Colonic mucosa (tissue), 4 donors: ENCODE measurements at regions not wholly inside any gene's neighbourhood (a gene's known extent, or its start where the extent isn't known, plus 50 kb on each side); places are given as distances from the start of the nearest gene placed in this dataset.
"Not testable (repeated sequence)": the region's sequence is repeated elsewhere in the genome, so short reads cannot be mapped to it uniquely, and the experiment has no call there.

Source experiments
- DNase-seq: peaks from one replicate; pipeline ENCODE4 v3.0.0-alpha.2; 2020
- H3K27ac ChIP-seq: fragments of 200-600 bp; one replicate; pipeline ENCODE4 v1.8.0; 2021
- H3K27me3 ChIP-seq: fragments of 200-600 bp; one replicate; pipeline ENCODE4 v1.8.0; 2021
- H3K36me3 ChIP-seq: fragments of 200-600 bp; one replicate; pipeline ENCODE4 v1.8.0; 2021
- H3K4me1 ChIP-seq: fragments of 200-600 bp; one replicate; pipeline ENCODE4 v1.8.0; 2021; ENCODE audit warnings: mild to moderate bottlenecking
- H3K4me3 ChIP-seq: fragments of 200-600 bp; one replicate; pipeline ENCODE4 v1.8.0; 2021
- H3K9ac ChIP-seq, 2 donors: one replicate each; pipeline ENCODE4 v1.7.0; 2013; ENCODE audit warnings: control low read depth in 2 of 2, low read depth in 2 of 2, low read length in 2 of 2
- H3K9me3 ChIP-seq: fragments of 200-600 bp; one replicate; pipeline ENCODE4 v1.8.0; 2021
- CTCF ChIP-seq: fragments of 200-600 bp; IDR thresholded peaks from one replicate; pipeline ENCODE4 v1.8.0; 2022; ENCODE audit warnings: antibody characterized with exemption, mild to moderate bottlenecking
- intact Hi-C: fragments of 100-400 bp; cut with DNase I; formaldehyde crosslinking; loops from one replicate; pipeline ENCODE4 v1.14.1; 2022
- donor health status: healthy.
- donor health status: DM: no; HTN: no; CAD: no.
- donor health status: DM: no; HTN: no; CAD: no.

DNA sequence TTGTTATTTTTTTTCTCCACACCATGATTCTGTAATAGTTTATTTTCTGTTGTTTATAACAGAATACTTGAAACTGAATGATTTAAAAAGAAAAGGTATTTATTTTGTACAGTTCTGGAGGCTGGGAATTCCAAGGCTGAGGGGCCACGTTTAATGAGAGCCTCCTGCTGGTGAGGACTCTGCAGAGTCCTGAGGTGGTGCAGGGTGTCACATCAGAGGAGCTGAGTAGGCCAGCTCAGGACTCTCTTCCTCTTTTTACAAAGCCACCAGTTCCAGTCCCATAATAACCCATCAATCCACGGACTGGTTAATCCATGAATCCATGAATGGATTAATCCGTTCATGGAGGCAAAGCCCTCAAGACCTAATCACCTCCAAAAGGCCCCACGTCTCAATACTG is 71.6 kb downstream of the TFAP2A start:
- Histone ChIP-seq H3K9me3 (no peaks in the 10 kb centered on the region), H3K4me3 (no peak overlapping the region), H3K36me3 (no peaks in the 10 kb centered on the region), H3K9ac (no peak overlapping the region), H3K27ac (no peak overlapping the region), H3K4me1 (no peaks in the 10 kb centered on the region), H3K27me3 (no peaks in the 10 kb centered on the region)
- DNase-seq, result no peak
- TF ChIP-seq CTCF, result no peak
- intact Hi-C loops, result no loop called here

DNA sequence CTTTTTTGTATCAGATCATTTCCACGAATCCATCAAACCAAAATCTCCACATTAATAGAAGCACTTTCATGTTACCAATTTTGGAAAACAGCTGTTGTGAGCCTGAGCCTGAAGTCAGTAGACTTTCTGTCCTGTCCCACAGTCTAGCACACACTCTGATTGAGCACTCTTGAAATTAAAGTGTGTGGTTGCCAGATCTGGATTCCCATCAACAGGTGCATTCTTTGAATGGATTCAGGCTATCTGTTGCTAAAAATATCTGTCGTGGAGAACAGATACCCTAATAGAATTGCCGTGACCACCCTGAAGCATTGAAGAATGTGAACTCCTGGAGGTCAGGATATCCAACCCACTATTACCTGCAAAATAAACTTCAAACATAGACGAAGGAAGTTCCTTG is 73.3 kb downstream of the TFAP2A start:
- Histone ChIP-seq H3K36me3 (no peaks in the 10 kb centered on the region), H3K9ac (no peak overlapping the region), H3K27ac (no peak overlapping the region), H3K27me3 (no peaks in the 10 kb centered on the region), H3K4me3 (no peak overlapping the region), H3K9me3 (no peaks in the 10 kb centered on the region), H3K4me1 (no peaks in the 10 kb centered on the region)
- no peak for DNase-seq
- no peak for TF ChIP-seq CTCF
- intact Hi-C loops, result no loop called here

DNA sequence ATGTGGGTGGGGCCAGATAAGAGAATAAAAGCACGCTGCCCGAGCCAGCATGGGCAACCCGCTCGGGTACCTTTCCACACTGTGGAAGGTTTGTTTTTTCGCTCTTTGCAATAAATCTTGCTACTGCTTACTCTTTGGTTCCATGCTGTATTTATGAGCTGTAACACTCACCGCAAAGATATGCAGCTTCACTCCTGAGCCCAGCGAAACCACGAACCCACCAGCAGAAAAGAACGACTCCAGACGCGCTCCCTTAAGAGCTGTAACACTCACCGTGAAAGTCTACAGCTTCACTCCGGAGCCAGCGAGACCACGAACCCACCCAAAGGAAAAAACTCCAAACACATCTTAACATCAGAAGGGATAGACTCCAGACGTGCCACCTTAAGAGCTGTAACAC is 76.7 kb downstream of the TFAP2A start:
- H3K4me1 ChIP-seq, result no peaks in the 10 kb centered on the region
- no peak overlapping the region for H3K27ac ChIP-seq
- H3K9ac ChIP-seq, result no peak overlapping the region
- no peaks in the 10 kb centered on the region for H3K36me3 ChIP-seq
- intact Hi-C loops, result no loop called here
- no peaks in the 10 kb centered on the region for H3K9me3 ChIP-seq
- DNase-seq, result no peak
- no peak overlapping the region for H3K4me3 ChIP-seq
- no peak for TF ChIP-seq CTCF
- H3K27me3 ChIP-seq, result no peaks in the 10 kb centered on the region

DNA sequence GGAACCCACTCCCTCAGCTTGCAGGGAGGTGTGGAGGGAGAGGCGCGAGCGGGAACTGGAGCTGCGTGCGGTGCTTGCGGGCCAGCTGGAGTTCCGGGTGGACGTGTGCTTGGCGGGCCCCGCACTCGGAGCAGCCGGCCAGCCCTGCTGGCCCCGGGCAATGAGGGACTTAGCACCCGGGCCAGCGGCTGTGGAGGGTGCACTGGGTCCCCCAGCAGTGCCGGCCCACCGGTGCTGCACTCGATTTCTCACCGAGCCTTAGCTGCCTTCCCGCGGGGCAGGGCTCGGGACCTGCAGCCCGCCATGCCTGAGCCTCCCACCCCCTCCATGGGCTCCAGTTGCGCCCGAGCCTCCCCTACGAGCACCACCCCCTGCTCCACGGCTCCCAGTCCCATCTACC is 77.5 kb downstream of the TFAP2A start:
- H3K36me3 ChIP-seq, H3K27ac ChIP-seq, H3K9ac ChIP-seq, DNase-seq, H3K9me3 ChIP-seq, intact Hi-C loops, H3K4me1 ChIP-seq, H3K27me3 ChIP-seq, H3K4me3 ChIP-seq: not testable (repeated sequence)

- Histone ChIP-seq H3K4me1 (no peaks in the 10 kb centered on the region), H3K27ac (no peak overlapping the region), H3K36me3 (no peaks in the 10 kb centered on the region), H3K4me3 (no peak overlapping the region), H3K9ac (no peak overlapping the region), H3K9me3 (no peaks in the 10 kb centered on the region), H3K27me3 (no peaks in the 10 kb centered on the region)
- DNase-seq, result no peak
- TF ChIP-seq CTCF, result no peak
- intact Hi-C loops, result no loop called here
Measured at GRCh38 chr6:10332111-10332510, 82.8 kb downstream of the TFAP2A start.

GRCh38 chr6:10331334-10331968 is 83.4 kb downstream of the TFAP2A start:
- no peak for TF ChIP-seq CTCF
- Histone ChIP-seq H3K27me3 (no peaks in the 10 kb centered on the region), H3K36me3 (no peaks in the 10 kb centered on the region), H3K4me1 (no peaks in the 10 kb centered on the region), H3K27ac (no peak overlapping the region), H3K9ac (no peak overlapping the region), H3K4me3 (no peak overlapping the region), H3K9me3 (no peaks in the 10 kb centered on the region)
- intact Hi-C loops, result no loop called here
- no peak for DNase-seq
